SK-N-MC (cell line): ENCODE measurements at regions not wholly inside any gene's neighbourhood (a gene's known extent, or its start where the extent isn't known, plus 50 kb on each side); places are given as distances from the start of the nearest gene placed in this dataset.

Source experiments
- EZH2 ChIP-seq: fragments of 200-600 bp; sonication (generic); IDR thresholded peaks from one replicate; pipeline ENCODE4 v1.6.1; 2017; ENCODE audit warnings: antibody characterized with exemption
- POLR2AphosphoS5 ChIP-seq: IDR thresholded peaks from 2 replicates; pipeline ENCODE4 v1.6.1; 2012; ENCODE audit warnings: mild to moderate bottlenecking, low read depth, low read length, borderline replicate concordance

DNA sequence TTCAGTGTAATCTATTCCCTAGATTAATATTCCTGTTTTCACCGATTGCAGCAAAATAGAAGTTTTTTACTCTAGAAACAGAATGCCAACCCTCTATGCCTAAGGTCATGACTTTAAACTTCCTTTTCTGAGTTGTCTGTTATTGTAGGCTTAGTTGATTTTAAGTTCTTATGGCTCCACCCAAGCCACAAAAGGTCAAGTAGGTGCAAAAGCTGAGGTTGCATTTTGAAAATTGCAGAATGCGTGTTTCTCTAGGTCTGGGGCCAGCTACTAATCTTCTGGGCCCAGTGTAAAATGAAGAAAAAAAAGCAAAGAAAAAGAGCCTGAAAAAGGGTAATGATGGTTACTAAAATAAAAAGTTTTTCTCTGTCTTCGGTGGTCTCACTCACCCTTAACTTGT is 635.7 kb upstream of the FAM98A start:
- TF ChIP-seq EZH2 = no peak
- TF ChIP-seq POLR2AphosphoS5 = no peak
